OCI-LY1 (cell line): ENCODE measurements at regions not wholly inside any gene's neighbourhood (a gene's known extent, or its start where the extent isn't known, plus 50 kb on each side); places are given as distances from the start of the nearest gene placed in this dataset.

Experiments used
- H2AFZ ChIP-seq: fragments of 200-600 bp; sonication (generic), shearing (Covaris generic); 2 replicates; pipeline ENCODE4 v1.6.0; 2014; ENCODE audit warnings: antibody characterized with exemption, mild to moderate bottlenecking, low read length
- H3F3A ChIP-seq: fragments of 200-600 bp; sonication (generic), shearing (Covaris generic); 2 replicates; pipeline ENCODE4 v1.6.0; 2014; ENCODE audit warnings: mild to moderate bottlenecking, antibody characterized with exemption, low read length, moderate library complexity; ENCODE audit not compliant: insufficient read depth
- H3K27ac ChIP-seq: fragments of 200-600 bp; sonication (generic); 2 replicates; pipeline ENCODE4 v1.5.1; 2014; ENCODE audit warnings: low read length, mixed run types, mild to moderate bottlenecking, low read depth; ENCODE audit not compliant: poor library complexity, severe bottlenecking
- H3K27me3 ChIP-seq: fragments of 200-600 bp; sonication (generic); 2 replicates; pipeline ENCODE4 v1.6.0; 2014; ENCODE audit warnings: antibody characterized with exemption, mild to moderate bottlenecking, low read length, moderate library complexity; ENCODE audit not compliant: insufficient read depth
- H3K36me3 ChIP-seq: fragments of 200-600 bp; sonication (generic); 2 replicates; pipeline ENCODE4 v1.6.1; 2014; ENCODE audit warnings: mild to moderate bottlenecking, antibody characterized with exemption, low read length, moderate library complexity, mixed read lengths; ENCODE audit not compliant: insufficient read depth
- H3K4me1 ChIP-seq: fragments of 200-600 bp; sonication (generic); 2 replicates; pipeline ENCODE4 v1.5.1; 2014; ENCODE audit warnings: mild to moderate bottlenecking, low read length, moderate library complexity; ENCODE audit not compliant: insufficient read depth, severe bottlenecking
- H3K4me2 ChIP-seq: fragments of 200-600 bp; sonication (generic), shearing (Covaris generic); 2 replicates; pipeline ENCODE4 v1.6.1; 2014; ENCODE audit warnings: low read length
- H3K4me3 ChIP-seq: fragments of 200-600 bp; sonication (generic); 2 replicates; pipeline ENCODE4 v1.5.1; 2014; ENCODE audit warnings: low read length, low read depth, mild to moderate bottlenecking, mixed read lengths; ENCODE audit not compliant: poor library complexity, severe bottlenecking
- H3K79me2 ChIP-seq: fragments of 200-600 bp; shearing (Covaris generic); 2 replicates; pipeline ENCODE4 v1.6.1; 2016; ENCODE audit warnings: mixed run types, low read length, mixed read lengths; ENCODE audit not compliant: insufficient read depth
- H3K9ac ChIP-seq: fragments of 200-600 bp; sonication (generic), shearing (Covaris generic); 2 replicates; pipeline ENCODE4 v1.6.1; 2014; ENCODE audit warnings: mild to moderate bottlenecking, low read length, mixed read lengths
- H3K9me2 ChIP-seq: fragments of 200-600 bp; sonication (generic), shearing (Covaris generic); 2 replicates; pipeline ENCODE4 v1.6.1; 2014; ENCODE audit warnings: low read depth, mild to moderate bottlenecking, low read length, mixed read lengths
- H3K9me3 ChIP-seq: fragments of 200-600 bp; shearing (Covaris generic); 2 replicates; pipeline ENCODE4 v1.6.1; 2014; ENCODE audit warnings: low read length, mixed read lengths
- H4K20me1 ChIP-seq: fragments of 200-600 bp; sonication (generic), shearing (Covaris generic); 2 replicates; pipeline ENCODE4 v1.6.0; 2016; ENCODE audit warnings: mild to moderate bottlenecking, low read length; ENCODE audit not compliant: insufficient read depth
- EZH2 ChIP-seq: fragments of 200-600 bp; sonication (generic), shearing (Covaris generic); IDR thresholded peaks from 2 replicates; pipeline ENCODE4 v1.8.0; 2017; ENCODE audit warnings: borderline replicate concordance, mixed run types, mild to moderate bottlenecking, antibody characterized with exemption, low read length, moderate library complexity, mixed read lengths
- TF ChIP-seq, protein P1 (sequence below): fragments of 200-600 bp; sonication (generic), shearing (Covaris generic); IDR thresholded peaks from 2 replicates; pipeline ENCODE4 v1.5.1; 2017; ENCODE audit warnings: mild to moderate bottlenecking, antibody characterized with exemption, low read length, moderate library complexity, mixed read lengths

DNA sequence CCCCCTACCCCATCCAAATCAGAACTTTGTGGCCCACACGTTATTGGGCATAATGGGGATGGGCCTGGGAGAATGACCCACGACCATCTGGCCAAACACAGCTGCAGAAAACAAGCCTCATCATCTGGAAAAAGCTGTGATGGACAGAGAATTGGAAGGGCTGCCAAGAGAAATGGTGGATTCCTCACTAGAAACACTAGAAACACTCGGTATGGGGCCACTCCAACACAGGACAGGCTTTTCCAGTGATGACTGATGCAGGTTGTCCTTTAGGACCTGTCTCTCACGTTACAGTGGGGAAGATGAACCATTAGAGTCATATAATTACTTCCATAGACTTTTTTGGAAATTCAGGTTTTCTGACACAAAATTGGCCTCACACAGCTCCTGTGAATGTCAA is 172.4 kb upstream of the TARS1 start:
- no peak overlapping the region for H2AFZ ChIP-seq

DNA sequence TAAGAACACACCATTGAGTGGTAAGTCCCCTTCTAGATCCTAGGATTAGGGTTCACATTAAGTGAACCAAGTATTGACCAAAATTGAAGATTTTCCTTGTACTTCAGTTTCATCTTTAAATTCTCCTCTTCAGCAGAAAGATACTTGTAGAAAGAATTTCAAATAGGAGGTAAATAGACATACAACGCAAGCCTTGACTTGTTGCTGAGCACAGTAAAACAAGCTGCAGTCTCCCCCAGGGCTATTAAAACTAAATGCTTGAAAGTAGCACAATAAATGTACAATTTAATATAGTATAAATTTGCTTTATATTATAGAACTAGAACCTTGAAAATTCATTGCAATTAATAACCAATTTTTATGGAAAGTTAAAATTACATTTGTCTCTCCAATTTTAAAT is 170.1 kb upstream of the TARS1 start:
- H3K4me3 ChIP-seq, result no peak overlapping the region
- no peak overlapping the region for H2AFZ ChIP-seq
- H3K79me2 ChIP-seq, result no peaks in the 10 kb centered on the region
- no peaks in the 10 kb centered on the region for H4K20me1 ChIP-seq
- H3K36me3 ChIP-seq, result no peaks in the 10 kb centered on the region
- H3K4me1 ChIP-seq, result no peaks in the 10 kb centered on the region
- H3K4me2 ChIP-seq, result no peak overlapping the region
- no peaks in the 10 kb centered on the region for H3K27me3 ChIP-seq
- TF ChIP-seq EZH2, result no peak
- TF ChIP-seq, protein P1, sequence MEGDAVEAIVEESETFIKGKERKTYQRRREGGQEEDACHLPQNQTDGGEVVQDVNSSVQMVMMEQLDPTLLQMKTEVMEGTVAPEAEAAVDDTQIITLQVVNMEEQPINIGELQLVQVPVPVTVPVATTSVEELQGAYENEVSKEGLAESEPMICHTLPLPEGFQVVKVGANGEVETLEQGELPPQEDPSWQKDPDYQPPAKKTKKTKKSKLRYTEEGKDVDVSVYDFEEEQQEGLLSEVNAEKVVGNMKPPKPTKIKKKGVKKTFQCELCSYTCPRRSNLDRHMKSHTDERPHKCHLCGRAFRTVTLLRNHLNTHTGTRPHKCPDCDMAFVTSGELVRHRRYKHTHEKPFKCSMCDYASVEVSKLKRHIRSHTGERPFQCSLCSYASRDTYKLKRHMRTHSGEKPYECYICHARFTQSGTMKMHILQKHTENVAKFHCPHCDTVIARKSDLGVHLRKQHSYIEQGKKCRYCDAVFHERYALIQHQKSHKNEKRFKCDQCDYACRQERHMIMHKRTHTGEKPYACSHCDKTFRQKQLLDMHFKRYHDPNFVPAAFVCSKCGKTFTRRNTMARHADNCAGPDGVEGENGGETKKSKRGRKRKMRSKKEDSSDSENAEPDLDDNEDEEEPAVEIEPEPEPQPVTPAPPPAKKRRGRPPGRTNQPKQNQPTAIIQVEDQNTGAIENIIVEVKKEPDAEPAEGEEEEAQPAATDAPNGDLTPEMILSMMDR, result no peak
- no peak overlapping the region for H3K9ac ChIP-seq
- no peak overlapping the region for H3K27ac ChIP-seq
- no peaks in the 10 kb centered on the region for H3F3A ChIP-seq
- no peaks in the 10 kb centered on the region for H3K9me3 ChIP-seq
- no peaks in the 10 kb centered on the region for H3K9me2 ChIP-seq

More for the DNA sequence above, 172.4 kb upstream of the TARS1 start:
- H3K9me3 ChIP-seq, result no peaks in the 10 kb centered on the region
- H4K20me1 ChIP-seq, result no peaks in the 10 kb centered on the region
- no peaks in the 10 kb centered on the region for H3K9me2 ChIP-seq
- no peaks in the 10 kb centered on the region for H3K4me1 ChIP-seq
- H3K27me3 ChIP-seq, result no peaks in the 10 kb centered on the region
- no peak overlapping the region for H3K4me2 ChIP-seq
- no peaks in the 10 kb centered on the region for H3K79me2 ChIP-seq
- no peak overlapping the region for H3K9ac ChIP-seq
- H3K27ac ChIP-seq, result no peak overlapping the region
- TF ChIP-seq, protein P1, result no peak
- no peak for TF ChIP-seq EZH2
- H3K4me3 ChIP-seq, result no peak overlapping the region
- no peaks in the 10 kb centered on the region for H3F3A ChIP-seq
- H3K36me3 ChIP-seq, result no peaks in the 10 kb centered on the region

DNA sequence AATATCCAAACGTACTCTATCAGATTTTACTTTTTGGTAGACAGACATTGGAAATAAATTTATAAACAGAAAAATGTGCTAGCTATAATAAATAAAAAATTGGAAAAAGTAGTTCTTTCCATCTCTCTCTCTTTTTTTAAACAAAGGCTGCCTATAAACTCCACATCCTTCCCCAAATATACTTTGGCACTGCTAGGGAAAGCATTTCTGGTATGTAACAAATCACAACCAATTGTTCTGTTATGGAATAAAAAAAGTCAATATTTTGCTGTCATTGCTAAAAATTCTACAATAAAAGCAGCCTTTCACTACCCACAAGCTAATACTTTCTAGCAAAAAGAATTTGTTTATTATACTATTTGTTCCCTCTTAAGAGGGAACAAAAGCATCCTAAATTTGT is 169.2 kb upstream of the TARS1 start:
- Histone ChIP-seq H3K9ac (no peak overlapping the region), H2AFZ (no peak overlapping the region), H3K4me3 (no peak overlapping the region)

More for the DNA sequence above, 169.2 kb upstream of the TARS1 start:
- Histone ChIP-seq H3K4me2 (no peak overlapping the region), H3K9me3 (no peaks in the 10 kb centered on the region), H3F3A (no peaks in the 10 kb centered on the region), H3K79me2 (no peaks in the 10 kb centered on the region), H3K9me2 (no peaks in the 10 kb centered on the region), H3K27ac (no peak overlapping the region), H3K36me3 (no peaks in the 10 kb centered on the region), H3K4me1 (no peaks in the 10 kb centered on the region), H3K27me3 (no peaks in the 10 kb centered on the region), H4K20me1 (no peaks in the 10 kb centered on the region)
- TF ChIP-seq, protein P1, result no peak
- no peak for TF ChIP-seq EZH2
